ENCODE measurements at regions not wholly inside any gene's neighbourhood (a gene's known extent, or its start where the extent isn't known, plus 50 kb on each side); places are given as distances from the start of the nearest gene placed in this dataset.

DNA sequence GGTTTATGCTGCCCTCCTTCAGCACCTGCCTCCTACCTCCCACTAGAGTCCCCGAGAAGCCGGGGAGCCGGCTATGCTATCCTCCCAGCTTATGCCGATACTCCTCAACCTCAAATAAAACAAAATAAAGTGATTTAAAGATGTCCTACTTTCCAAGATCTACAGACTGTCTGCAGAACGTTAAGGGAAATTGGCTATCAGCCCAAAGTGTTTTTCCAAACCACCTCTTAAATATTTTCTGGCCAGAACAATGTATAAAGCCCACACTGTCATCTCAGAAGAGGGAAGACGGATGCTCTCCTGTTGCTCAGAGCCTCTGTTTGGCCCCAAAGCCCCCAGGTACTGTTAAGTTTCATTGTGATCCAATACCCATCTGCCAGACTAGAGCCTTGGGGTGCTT lies 54.0 kb upstream of the MGMT start:
- H3K9me3 ChIP-seq (ENCODE audit: insufficient read depth, low read length, severe bottlenecking), result no peaks in the 10 kb centered on the region
- no peaks in the 10 kb centered on the region for H3K27me3 ChIP-seq (ENCODE audit: insufficient read depth, low read length, poor library complexity)
- DNase-seq (no peak), ATAC-seq (ENCODE audit: insufficient read depth, low read depth) (no peak)
- no peak overlapping the region for H2AFZ ChIP-seq (ENCODE audit: low read depth, low read length)
- no peak overlapping the region for H3K4me3 ChIP-seq (ENCODE audit: low read depth in 1 of 2, low read length in 2 of 2)
- no peaks in the 10 kb centered on the region for H3K4me1 ChIP-seq (ENCODE audit: insufficient read depth, low read length)
- H3K4me2 ChIP-seq (ENCODE audit: insufficient read depth, low read length), result no peak overlapping the region
- no peaks in the 10 kb centered on the region for H3K36me3 ChIP-seq (ENCODE audit: insufficient read depth, low read length)
- H4K20me1 ChIP-seq (ENCODE audit: insufficient read depth, low read length), result no peaks in the 10 kb centered on the region
- TF ChIP-seq EZH2 (IDR thresholded peaks at IDR 0.05; ENCODE audit: borderline replicate concordance, low read depth, low read length, severe bottlenecking), result no peak
- TF ChIP-seq, protein P1, sequence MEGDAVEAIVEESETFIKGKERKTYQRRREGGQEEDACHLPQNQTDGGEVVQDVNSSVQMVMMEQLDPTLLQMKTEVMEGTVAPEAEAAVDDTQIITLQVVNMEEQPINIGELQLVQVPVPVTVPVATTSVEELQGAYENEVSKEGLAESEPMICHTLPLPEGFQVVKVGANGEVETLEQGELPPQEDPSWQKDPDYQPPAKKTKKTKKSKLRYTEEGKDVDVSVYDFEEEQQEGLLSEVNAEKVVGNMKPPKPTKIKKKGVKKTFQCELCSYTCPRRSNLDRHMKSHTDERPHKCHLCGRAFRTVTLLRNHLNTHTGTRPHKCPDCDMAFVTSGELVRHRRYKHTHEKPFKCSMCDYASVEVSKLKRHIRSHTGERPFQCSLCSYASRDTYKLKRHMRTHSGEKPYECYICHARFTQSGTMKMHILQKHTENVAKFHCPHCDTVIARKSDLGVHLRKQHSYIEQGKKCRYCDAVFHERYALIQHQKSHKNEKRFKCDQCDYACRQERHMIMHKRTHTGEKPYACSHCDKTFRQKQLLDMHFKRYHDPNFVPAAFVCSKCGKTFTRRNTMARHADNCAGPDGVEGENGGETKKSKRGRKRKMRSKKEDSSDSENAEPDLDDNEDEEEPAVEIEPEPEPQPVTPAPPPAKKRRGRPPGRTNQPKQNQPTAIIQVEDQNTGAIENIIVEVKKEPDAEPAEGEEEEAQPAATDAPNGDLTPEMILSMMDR (IDR thresholded peaks at IDR 0.05; ENCODE audit: borderline replicate concordance, extremely low read depth, low read length, poor library complexity, severe bottlenecking), result no peak
- no peaks in the 10 kb centered on the region for H3K79me2 ChIP-seq (ENCODE audit: insufficient read depth, low read length)
- no peak overlapping the region for H3K27ac ChIP-seq (ENCODE audit: low read length)
- no peak overlapping the region for H3K9ac ChIP-seq (ENCODE audit: low read depth, low read length)

DNA sequence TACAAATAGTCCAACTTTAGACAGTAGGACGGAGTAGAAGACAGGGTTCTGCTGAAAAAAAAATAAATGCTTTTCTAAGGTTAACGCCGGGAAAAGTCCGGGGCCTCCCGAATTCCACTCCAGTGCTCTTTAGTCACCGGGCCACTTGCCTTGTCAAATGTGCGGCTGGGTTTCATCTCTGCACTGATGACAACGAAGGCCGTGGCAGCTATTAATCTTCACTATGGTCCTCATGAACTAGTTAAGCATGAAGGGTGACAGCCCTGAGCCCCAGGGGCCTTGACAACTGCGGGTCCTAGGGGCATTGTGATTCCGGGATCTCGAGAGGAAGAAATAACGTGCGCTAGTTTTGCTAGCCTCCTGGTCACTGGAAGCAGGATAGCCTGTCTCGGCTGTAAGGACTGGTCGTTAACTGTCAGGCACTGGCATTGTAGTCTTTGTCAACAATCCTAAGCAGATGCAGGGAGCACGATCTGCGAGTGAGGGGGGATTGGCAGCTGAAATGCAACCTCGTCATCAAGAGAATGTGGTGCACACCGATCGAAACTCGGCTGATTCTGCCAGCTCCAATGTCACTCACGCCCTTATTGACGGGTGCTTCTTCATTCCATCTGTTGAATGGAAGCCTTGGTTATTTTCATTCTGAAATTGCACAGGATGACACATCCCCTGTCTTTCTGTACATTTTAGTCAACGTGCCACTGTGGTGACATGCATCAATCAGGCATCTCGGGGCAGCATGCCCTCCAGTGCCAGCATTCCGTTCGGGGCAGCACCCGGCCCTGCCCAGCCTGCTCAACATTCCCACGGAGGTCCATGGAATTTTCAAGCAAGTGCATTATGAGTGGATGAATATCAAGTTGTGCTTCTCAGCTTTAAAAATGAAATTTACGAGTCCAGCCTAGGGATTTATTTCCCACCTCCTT lies 51.6 kb upstream of the MGMT start:
- H3K9me3 ChIP-seq (ENCODE audit: insufficient read depth, low read length, severe bottlenecking), result no peaks in the 10 kb centered on the region
- H3K27me3 ChIP-seq (ENCODE audit: insufficient read depth, low read length, poor library complexity), result no peaks in the 10 kb centered on the region
- H3K9ac ChIP-seq (ENCODE audit: low read depth, low read length), result no peak overlapping the region
- no peaks in the 10 kb centered on the region for H3K36me3 ChIP-seq (ENCODE audit: insufficient read depth, low read length)
- no peaks in the 10 kb centered on the region for H3K79me2 ChIP-seq (ENCODE audit: insufficient read depth, low read length)
- H4K20me1 ChIP-seq (ENCODE audit: insufficient read depth, low read length), result no peaks in the 10 kb centered on the region
- no peak overlapping the region for H3K27ac ChIP-seq (ENCODE audit: low read length)
- no peak overlapping the region for H3K4me3 ChIP-seq (ENCODE audit: low read depth in 1 of 2, low read length in 2 of 2)
- H2AFZ ChIP-seq (ENCODE audit: low read depth, low read length), result no peak overlapping the region
- TF ChIP-seq EZH2 (IDR thresholded peaks at IDR 0.05; ENCODE audit: borderline replicate concordance, low read depth, low read length, severe bottlenecking), result no peak
- TF ChIP-seq, protein P1 (IDR thresholded peaks at IDR 0.05; ENCODE audit: borderline replicate concordance, extremely low read depth, low read length, poor library complexity, severe bottlenecking), result no peak
- H3K4me1 ChIP-seq (ENCODE audit: insufficient read depth, low read length), result no peaks in the 10 kb centered on the region
- no peak overlapping the region for H3K4me2 ChIP-seq (ENCODE audit: insufficient read depth, low read length)
- ATAC-seq (ENCODE audit: insufficient read depth, low read depth) (no peak), DNase-seq (no peak)

DNA sequence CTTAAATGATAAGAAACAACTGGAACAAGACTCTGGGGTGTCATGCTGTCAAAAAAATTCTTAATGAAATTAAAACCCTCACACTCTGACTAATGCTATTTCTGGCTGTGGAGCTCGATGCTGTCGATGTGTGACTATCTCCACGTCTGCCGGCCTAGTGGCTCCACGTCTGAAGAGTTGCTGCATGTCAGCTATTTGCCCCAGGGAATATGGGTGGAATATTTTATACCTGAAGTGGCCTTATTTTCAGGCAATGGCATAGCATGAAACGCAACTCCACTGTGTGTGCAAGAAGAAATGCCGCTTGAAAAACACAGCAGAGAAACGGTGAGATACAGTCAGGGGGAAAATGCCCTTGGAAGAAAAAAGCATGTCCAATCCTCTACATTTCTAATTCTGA lies 50.9 kb upstream of the MGMT start:
- H3K9ac ChIP-seq (ENCODE audit: low read depth, low read length), result no peak overlapping the region
- H3K36me3 ChIP-seq (ENCODE audit: insufficient read depth, low read length), result no peaks in the 10 kb centered on the region
- H3K4me1 ChIP-seq (ENCODE audit: insufficient read depth, low read length), result no peaks in the 10 kb centered on the region
- DNase-seq (no peak), ATAC-seq (ENCODE audit: insufficient read depth, low read depth) (no peak)
- TF ChIP-seq, protein P1 (IDR thresholded peaks at IDR 0.05; ENCODE audit: borderline replicate concordance, extremely low read depth, low read length, poor library complexity, severe bottlenecking), result no peak
- TF ChIP-seq EZH2 (IDR thresholded peaks at IDR 0.05; ENCODE audit: borderline replicate concordance, low read depth, low read length, severe bottlenecking), result no peak
- no peak overlapping the region for H3K4me2 ChIP-seq (ENCODE audit: insufficient read depth, low read length)
- H2AFZ ChIP-seq (ENCODE audit: low read depth, low read length), result no peak overlapping the region
- no peaks in the 10 kb centered on the region for H4K20me1 ChIP-seq (ENCODE audit: insufficient read depth, low read length)
- H3K9me3 ChIP-seq (ENCODE audit: insufficient read depth, low read length, severe bottlenecking), result no peaks in the 10 kb centered on the region
- no peaks in the 10 kb centered on the region for H3K79me2 ChIP-seq (ENCODE audit: insufficient read depth, low read length)
- H3K4me3 ChIP-seq (ENCODE audit: low read depth in 1 of 2, low read length in 2 of 2), result no peak overlapping the region
- H3K27ac ChIP-seq (ENCODE audit: low read length), result no peak overlapping the region
- no peaks in the 10 kb centered on the region for H3K27me3 ChIP-seq (ENCODE audit: insufficient read depth, low read length, poor library complexity)
